ENCODE measurements at regions not wholly inside any gene's neighbourhood (a gene's known extent, or its start where the extent isn't known, plus 50 kb on each side); places are given as distances from the start of the nearest gene placed in this dataset.

- Histone ChIP-seq H3K9ac (ENCODE audit: low read length) (no peak overlapping the region), H3K79me2 (ENCODE audit: insufficient read depth, low read length) (no peaks in the 10 kb centered on the region), H3K4me1 (ENCODE audit: insufficient read depth, low read length, severe bottlenecking) (no peaks in the 10 kb centered on the region), H4K20me1 (ENCODE audit: insufficient read depth, low read length) (no peaks in the 10 kb centered on the region), H3K9me2 (ENCODE audit: low read depth, low read length) (no peaks in the 10 kb centered on the region), H3K4me2 (ENCODE audit: low read length) (no peak overlapping the region), H2AFZ (ENCODE audit: low read length) (no peak overlapping the region), H3K27me3 (ENCODE audit: insufficient read depth, low read length) (no peaks in the 10 kb centered on the region), H3K4me3 (ENCODE audit: low read depth, low read length, poor library complexity, severe bottlenecking) (no peak overlapping the region), H3K36me3 (ENCODE audit: insufficient read depth, low read length) (no peaks in the 10 kb centered on the region), H3K9me3 (ENCODE audit: low read length) (no peaks in the 10 kb centered on the region), H3K27ac (ENCODE audit: low read depth, low read length, poor library complexity, severe bottlenecking) (no peak overlapping the region), H3F3A (ENCODE audit: insufficient read depth, low read length) (no peaks in the 10 kb centered on the region)
- no peak for TF ChIP-seq EZH2 (IDR thresholded peaks at IDR 0.05; ENCODE audit: borderline replicate concordance, low read length)
- TF ChIP-seq CTCF (IDR thresholded peaks at IDR 0.05; ENCODE audit: low read length): no peak
These were observed 278.7 kb upstream of the PODXL start for GRCh38 chr7:131835141-131835540.

- no peak overlapping the region for H3K4me3 ChIP-seq (ENCODE audit: low read depth, low read length, poor library complexity, severe bottlenecking)
- H2AFZ ChIP-seq (ENCODE audit: low read length): no peak overlapping the region
- TF ChIP-seq EZH2 (IDR thresholded peaks at IDR 0.05; ENCODE audit: borderline replicate concordance, low read length): no peak
- TF ChIP-seq CTCF (IDR thresholded peaks at IDR 0.05; ENCODE audit: low read length): no peak
- H3K4me1 ChIP-seq (ENCODE audit: insufficient read depth, low read length, severe bottlenecking): no peaks in the 10 kb centered on the region
- H3K9ac ChIP-seq (ENCODE audit: low read length): no peak overlapping the region
- no peak overlapping the region for H3K27ac ChIP-seq (ENCODE audit: low read depth, low read length, poor library complexity, severe bottlenecking)
- H4K20me1 ChIP-seq (ENCODE audit: insufficient read depth, low read length): no peaks in the 10 kb centered on the region
- no peak overlapping the region for H3K4me2 ChIP-seq (ENCODE audit: low read length)
- H3K79me2 ChIP-seq (ENCODE audit: insufficient read depth, low read length): no peaks in the 10 kb centered on the region
- no peaks in the 10 kb centered on the region for H3K9me2 ChIP-seq (ENCODE audit: low read depth, low read length)
- H3F3A ChIP-seq (ENCODE audit: insufficient read depth, low read length): no peaks in the 10 kb centered on the region
- H3K9me3 ChIP-seq (ENCODE audit: low read length): no peaks in the 10 kb centered on the region
- H3K36me3 ChIP-seq (ENCODE audit: insufficient read depth, low read length): no peaks in the 10 kb centered on the region
- no peaks in the 10 kb centered on the region for H3K27me3 ChIP-seq (ENCODE audit: insufficient read depth, low read length)
These were observed 274.3 kb upstream of the PODXL start for GRCh38 chr7:131830681-131831080.

GRCh38 chr7:131829947-131830558 is 273.6 kb upstream of the PODXL start:
- Histone ChIP-seq H3K9me2 (ENCODE audit: low read depth, low read length) (no peaks in the 10 kb centered on the region), H3F3A (ENCODE audit: insufficient read depth, low read length) (no peaks in the 10 kb centered on the region), H4K20me1 (ENCODE audit: insufficient read depth, low read length) (no peaks in the 10 kb centered on the region), H3K4me2 (ENCODE audit: low read length) (no peak overlapping the region), H2AFZ (ENCODE audit: low read length) (no peak overlapping the region), H3K36me3 (ENCODE audit: insufficient read depth, low read length) (no peaks in the 10 kb centered on the region), H3K27me3 (ENCODE audit: insufficient read depth, low read length) (no peaks in the 10 kb centered on the region), H3K9me3 (ENCODE audit: low read length) (no peaks in the 10 kb centered on the region), H3K4me3 (ENCODE audit: low read depth, low read length, poor library complexity, severe bottlenecking) (no peak overlapping the region), H3K79me2 (ENCODE audit: insufficient read depth, low read length) (no peaks in the 10 kb centered on the region), H3K27ac (ENCODE audit: low read depth, low read length, poor library complexity, severe bottlenecking) (no peak overlapping the region), H3K4me1 (ENCODE audit: insufficient read depth, low read length, severe bottlenecking) (no peaks in the 10 kb centered on the region), H3K9ac (ENCODE audit: low read length) (no peak overlapping the region)
- TF ChIP-seq CTCF (IDR thresholded peaks at IDR 0.05; ENCODE audit: low read length) (no peak), EZH2 (IDR thresholded peaks at IDR 0.05; ENCODE audit: borderline replicate concordance, low read length) (no peak)
